ENCODE measurements at regions not wholly inside any gene's neighbourhood (a gene's known extent, or its start where the extent isn't known, plus 50 kb on each side); places are given as distances from the start of the nearest gene placed in this dataset.

DNA sequence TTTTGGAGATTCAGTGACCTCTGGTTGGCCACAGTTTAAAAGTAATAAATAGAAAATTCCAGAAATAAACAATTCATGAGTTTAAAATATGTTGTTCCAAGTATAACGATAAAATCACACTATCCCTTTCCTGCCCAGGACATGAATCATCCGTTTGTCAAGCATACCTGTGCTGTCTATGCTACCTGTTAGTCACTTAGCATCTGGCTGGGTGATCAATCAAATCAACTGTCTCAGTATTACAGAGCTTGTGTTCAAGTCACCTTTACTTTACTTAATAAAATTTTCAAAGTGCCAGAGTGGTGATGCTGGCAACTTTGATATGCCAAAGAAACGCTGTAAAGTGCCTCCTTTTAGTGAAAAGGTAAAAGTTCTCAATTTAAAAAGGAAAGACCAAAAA is 979.5 kb upstream of the NDST4 start:
- Histone ChIP-seq H3K18ac (ENCODE audit: low read depth, low read length) (no peak overlapping the region), H4K8ac (ENCODE audit: low read depth in 2 of 2, low read length in 2 of 2) (no peak overlapping the region), H3K79me1 (ENCODE audit: low read depth in 1 of 2, low read length in 2 of 2) (no peaks in the 10 kb centered on the region), H2BK15ac (ENCODE audit: low read depth, low read length) (no peak overlapping the region), H3K4me1 (ENCODE audit: control insufficient read depth, insufficient read depth, low read length) (no peaks in the 10 kb centered on the region), H3K4ac (ENCODE audit: low read depth, low read length) (no peak overlapping the region), H2AK5ac (ENCODE audit: low read depth, low read length) (no peak overlapping the region), H3K27me3 (ENCODE audit: control insufficient read depth, insufficient read depth, low read length) (no peaks in the 10 kb centered on the region), H3K27ac (ENCODE audit: insufficient read depth, low read length) (no peak overlapping the region), H2BK120ac (ENCODE audit: low read depth, low read length) (no peak overlapping the region), H2BK20ac (ENCODE audit: low read depth, low read length) (no peak overlapping the region), H4K20me1 (ENCODE audit: insufficient read depth, low read length) (no peaks in the 10 kb centered on the region), H2AFZ (replicated peaks; ENCODE audit: low read length, poor library complexity) (no peak overlapping the region), H4K5ac (ENCODE audit: low read depth, low read length) (no peak overlapping the region), H3K9me1 (ENCODE audit: insufficient read depth, low read length) (no peaks in the 10 kb centered on the region), H3K4me3 (ENCODE audit: insufficient read depth, low read depth, low read length) (no peak overlapping the region), H4K91ac (ENCODE audit: insufficient read depth, low read depth, low read length) (no peak overlapping the region), H3K14ac (replicated peaks; ENCODE audit: low read depth, low read length) (no peak overlapping the region), H3K9ac (ENCODE audit: low read depth, low read length) (no peak overlapping the region), H2BK5ac (ENCODE audit: low read depth, low read length, poor library complexity, severe bottlenecking) (no peak overlapping the region), H3K56ac (ENCODE audit: extremely low read depth, insufficient read depth, low read length) (no peak overlapping the region), H3K23ac (ENCODE audit: low read depth, low read length) (no peak overlapping the region), H2AK9ac (replicated peaks; ENCODE audit: low read depth, low read length, poor library complexity) (no peak overlapping the region), H3K9me3 (ENCODE audit: control insufficient read depth, insufficient read depth, low read length) (peaks cover 3% of the 10 kb centered on the region), H3K4me2 (ENCODE audit: low read depth, low read length) (no peak overlapping the region), H3K36me3 (ENCODE audit: control insufficient read depth, insufficient read depth, low read length) (no peaks in the 10 kb centered on the region)
- ATAC-seq (ENCODE audit: low read depth) (no peak), DNase-seq (no peak)
- ChIA-PET CTCF (no interaction called here), POLR2A (ENCODE audit: unreplicated experiment) (no interaction called here)
- TF ChIP-seq BHLHE40 (IDR thresholded peaks at IDR 0.05; ENCODE audit: low read depth, low read length) (no peak), RCOR1 (IDR thresholded peaks at IDR 0.05; ENCODE audit: insufficient replicate concordance, low read length) (no peak), FOS (IDR thresholded peaks at IDR 0.05; ENCODE audit: low read depth, low read length) (no peak), MAZ (IDR thresholded peaks at IDR 0.05; ENCODE audit: borderline replicate concordance, low read depth, low read length) (no peak)
- TF ChIP-seq, protein P1, sequence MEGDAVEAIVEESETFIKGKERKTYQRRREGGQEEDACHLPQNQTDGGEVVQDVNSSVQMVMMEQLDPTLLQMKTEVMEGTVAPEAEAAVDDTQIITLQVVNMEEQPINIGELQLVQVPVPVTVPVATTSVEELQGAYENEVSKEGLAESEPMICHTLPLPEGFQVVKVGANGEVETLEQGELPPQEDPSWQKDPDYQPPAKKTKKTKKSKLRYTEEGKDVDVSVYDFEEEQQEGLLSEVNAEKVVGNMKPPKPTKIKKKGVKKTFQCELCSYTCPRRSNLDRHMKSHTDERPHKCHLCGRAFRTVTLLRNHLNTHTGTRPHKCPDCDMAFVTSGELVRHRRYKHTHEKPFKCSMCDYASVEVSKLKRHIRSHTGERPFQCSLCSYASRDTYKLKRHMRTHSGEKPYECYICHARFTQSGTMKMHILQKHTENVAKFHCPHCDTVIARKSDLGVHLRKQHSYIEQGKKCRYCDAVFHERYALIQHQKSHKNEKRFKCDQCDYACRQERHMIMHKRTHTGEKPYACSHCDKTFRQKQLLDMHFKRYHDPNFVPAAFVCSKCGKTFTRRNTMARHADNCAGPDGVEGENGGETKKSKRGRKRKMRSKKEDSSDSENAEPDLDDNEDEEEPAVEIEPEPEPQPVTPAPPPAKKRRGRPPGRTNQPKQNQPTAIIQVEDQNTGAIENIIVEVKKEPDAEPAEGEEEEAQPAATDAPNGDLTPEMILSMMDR (conservative IDR thresholded peaks at IDR 0.05; ENCODE audit: low read depth, low read length), result no peak
- TF ChIP-seq, protein P2, sequence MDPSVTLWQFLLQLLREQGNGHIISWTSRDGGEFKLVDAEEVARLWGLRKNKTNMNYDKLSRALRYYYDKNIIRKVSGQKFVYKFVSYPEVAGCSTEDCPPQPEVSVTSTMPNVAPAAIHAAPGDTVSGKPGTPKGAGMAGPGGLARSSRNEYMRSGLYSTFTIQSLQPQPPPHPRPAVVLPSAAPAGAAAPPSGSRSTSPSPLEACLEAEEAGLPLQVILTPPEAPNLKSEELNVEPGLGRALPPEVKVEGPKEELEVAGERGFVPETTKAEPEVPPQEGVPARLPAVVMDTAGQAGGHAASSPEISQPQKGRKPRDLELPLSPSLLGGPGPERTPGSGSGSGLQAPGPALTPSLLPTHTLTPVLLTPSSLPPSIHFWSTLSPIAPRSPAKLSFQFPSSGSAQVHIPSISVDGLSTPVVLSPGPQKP (IDR thresholded peaks at IDR 0.05; ENCODE audit: borderline replicate concordance, low read depth, low read length), result no peak
- no TSS peak for BruUV-seq (replicated peaks)
- dilution Hi-C loops (cut with HindIII; ENCODE audit: low sequenced_read_pairs, unreplicated experiment) (no loop called here), in situ Hi-C loops (cut with MboI; ENCODE audit: low sequenced_read_pairs) (no loop called here), intact Hi-C loops (cut with micrococcal nuclease) (no loop called here)
- no CpG with 5 or more reads among the region's 3 CpGs for WGBS, 2 experiments (ENCODE audit: extremely low coverage in 2 of 2, insufficient read length in 1 of 2)

Data from IMR-90 (cell line).